CD4-positive, alpha-beta T cell treated with Interleukin-1 beta for 1 hour (primary cell): ENCODE measurements at regions not wholly inside any gene's neighbourhood (a gene's known extent, or its start where the extent isn't known, plus 50 kb on each side); places are given as distances from the start of the nearest gene placed in this dataset.

Experiments used
- DNase-seq, 2 donors: peaks; one replicate each; pipeline ENCODE4 v3.0.0-alpha.2; 2020 to 2022

GRCh38 chr2:48145845-48146452 is 168.5 kb upstream of the FOXN2 start:
- DNase-seq: no peak

GRCh38 chr2:48146552-48146951 is 167.9 kb upstream of the FOXN2 start:
- DNase-seq: peak in 1 of 2 donors; percentile 23

- no peak for DNase-seq
These were observed 166.8 kb upstream of the FOXN2 start for GRCh38 chr2:48147719-48148118.

GRCh38 chr2:48148841-48149430 is 165.5 kb upstream of the FOXN2 start:
- no peak for DNase-seq

- DNase-seq: no peak
These were observed 157.3 kb upstream of the FOXN2 start for GRCh38 chr2:48157150-48157549.

DNA sequence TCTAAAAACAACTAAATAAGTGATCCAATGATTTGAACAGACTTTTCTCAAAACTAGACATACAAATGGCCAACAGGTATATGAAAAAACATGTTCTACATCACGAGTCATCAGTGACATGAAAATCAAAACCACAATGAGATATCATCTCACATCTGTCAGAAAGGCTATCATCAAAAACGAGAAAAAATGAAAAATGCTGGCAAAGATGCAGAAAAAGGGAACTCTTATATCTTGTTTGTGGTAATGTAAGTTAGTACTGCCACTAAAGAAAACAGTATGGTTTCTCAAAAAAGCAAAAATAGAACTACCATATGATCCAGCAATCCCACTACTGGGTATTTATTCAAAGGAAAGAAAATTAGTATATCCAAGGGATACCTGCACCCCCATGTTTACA is 152.9 kb upstream of the FOXN2 start:
- no peak for DNase-seq

DNA sequence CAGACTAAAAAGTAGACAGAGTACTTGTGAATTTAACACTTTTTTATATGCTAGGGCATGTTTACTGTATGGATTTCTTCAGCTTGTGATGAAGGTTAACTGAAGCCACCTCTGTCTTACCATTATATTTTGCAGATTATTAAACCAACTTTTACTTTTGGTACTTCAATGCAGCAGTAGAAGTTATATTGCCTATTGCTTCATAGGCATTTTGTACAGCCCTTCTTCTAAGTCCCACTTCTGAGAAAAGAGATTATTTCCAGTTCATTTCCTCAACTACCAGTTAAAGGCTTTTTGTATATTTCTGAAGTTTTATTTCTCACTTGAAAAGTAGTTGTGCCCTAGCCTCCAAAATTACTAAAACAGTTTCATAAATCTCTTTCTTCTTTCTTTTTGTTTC is 151.7 kb upstream of the FOXN2 start:
- DNase-seq: no peak

DNA sequence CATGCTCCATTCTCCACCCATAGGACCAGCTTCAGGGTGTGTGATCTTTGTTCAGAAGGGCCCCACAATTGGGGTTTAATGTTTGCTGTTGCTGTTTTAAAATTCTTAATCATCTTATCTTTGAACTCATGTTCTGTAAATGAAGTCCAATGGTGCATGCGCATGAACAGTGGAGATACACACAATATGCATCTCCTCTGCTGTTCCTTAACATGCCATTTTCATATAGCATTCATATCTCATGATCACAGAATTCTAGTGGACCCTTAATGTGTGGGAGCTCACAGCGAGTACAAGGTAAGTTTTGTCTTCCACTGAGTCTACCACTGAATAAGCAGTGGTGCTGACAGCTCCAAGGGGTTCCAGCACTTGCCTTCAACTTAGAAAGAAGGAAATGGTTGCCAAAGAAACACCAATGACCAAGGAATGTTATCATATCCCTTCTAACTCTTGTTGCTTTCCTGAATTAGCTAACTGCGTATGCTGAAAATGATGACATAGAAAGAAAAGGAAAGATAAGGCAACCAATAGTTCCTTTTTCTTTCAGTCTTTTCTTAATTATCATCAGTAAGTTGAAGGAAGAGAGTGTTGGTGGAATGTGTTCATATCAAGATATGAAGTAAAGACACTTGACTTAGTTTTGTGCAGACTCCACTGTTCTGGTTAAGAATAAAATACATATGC is 149.3 kb upstream of the FOXN2 start:
- DNase-seq: no peak

DNA sequence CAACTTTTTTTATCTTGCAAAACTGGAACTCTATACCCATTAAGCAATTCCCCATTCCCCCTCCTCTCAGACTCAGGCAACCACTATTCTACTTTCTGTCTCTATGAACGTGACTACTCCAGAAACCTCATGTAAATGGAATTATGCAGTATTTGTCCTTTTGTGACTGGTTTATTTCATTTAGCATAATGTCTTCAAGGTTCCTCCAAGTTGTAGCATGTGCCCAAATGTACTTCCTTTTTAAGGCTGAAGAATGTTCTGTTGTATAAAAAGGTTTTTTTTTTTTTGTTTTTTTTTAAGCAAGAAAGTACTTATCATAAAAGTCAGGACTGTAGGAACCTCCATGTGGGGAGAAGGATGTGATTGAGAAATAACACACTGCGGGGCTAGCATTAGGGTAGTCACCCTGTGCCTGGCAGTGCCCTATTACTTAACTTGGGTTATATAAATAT is 145.3 kb upstream of the FOXN2 start:
- no peak for DNase-seq

DNA sequence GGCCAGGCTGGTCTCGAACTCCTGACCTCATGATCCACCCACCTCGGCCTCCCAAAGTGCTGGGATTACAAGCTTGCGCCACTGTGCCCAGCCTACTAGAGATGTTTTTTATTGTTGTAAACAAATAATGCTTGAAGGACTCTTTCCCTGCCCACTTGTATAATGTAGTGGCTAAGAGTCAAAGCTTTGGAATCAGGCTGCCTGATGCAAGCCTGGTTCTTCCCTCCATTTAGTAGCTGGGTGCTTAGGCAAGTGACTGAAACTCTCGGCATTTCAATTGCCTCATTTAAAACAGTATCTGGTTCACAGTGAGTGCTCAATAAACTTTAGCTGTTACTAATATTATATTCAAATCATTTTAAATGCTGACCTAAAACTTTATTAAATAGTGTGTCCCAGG is 144.2 kb upstream of the FOXN2 start:
- no peak for DNase-seq

DNA sequence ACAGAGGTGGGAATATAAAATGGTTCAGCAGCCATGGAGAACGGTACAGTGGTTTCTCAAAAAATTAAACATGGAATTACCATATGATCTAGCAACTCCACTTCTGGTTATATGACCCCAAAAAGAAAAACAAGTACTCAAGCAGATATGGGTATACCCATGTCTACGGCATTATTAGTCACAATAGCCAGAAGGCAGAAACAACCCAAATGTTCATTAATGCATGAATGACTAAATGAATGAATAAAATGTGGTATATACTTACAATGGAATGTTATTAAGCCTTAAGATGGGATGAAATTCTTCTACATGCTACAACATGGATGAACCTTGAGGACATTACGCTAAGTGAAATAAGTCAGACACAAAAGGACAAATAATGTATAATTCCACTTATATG is 141.3 kb upstream of the FOXN2 start:
- no peak for DNase-seq

DNA sequence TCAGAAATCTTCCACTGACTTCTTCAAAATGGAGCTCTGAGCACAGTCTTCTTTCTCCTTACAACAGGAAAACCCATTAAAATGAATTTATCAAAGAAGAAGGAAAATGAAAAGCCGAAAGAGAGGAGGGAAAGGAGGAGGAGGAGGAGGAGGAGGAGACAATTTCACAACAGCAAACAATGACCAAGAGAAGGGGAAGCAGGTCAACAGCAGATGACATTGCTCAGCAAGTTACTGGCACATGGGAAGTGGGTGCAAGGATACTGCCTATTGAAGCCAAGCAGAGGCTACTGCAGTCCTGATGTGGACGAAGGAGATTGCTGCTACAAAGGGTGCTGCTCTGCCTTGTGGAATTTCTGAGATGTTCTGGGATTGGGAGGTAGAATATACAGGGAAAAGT is 140.0 kb upstream of the FOXN2 start:
- no peak for DNase-seq

DNA sequence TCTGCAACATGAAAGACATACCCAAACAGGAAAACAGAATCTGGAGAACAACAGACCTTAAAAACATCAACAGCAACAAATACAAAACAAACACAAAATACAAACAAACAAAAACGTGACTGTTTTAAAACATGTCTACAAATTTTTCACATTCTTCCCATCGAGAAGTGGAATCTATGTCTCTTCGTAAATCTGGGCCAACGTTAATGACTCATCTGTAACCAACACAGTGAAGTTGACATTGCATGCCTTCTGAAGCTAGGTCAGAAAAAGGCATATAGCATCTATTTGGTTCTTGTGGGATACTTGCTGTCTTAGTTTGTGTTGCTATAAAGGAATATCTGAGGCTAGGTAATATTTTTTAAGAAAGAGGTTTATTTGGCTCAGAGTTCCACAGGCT is 139.2 kb upstream of the FOXN2 start:
- no peak for DNase-seq

DNA sequence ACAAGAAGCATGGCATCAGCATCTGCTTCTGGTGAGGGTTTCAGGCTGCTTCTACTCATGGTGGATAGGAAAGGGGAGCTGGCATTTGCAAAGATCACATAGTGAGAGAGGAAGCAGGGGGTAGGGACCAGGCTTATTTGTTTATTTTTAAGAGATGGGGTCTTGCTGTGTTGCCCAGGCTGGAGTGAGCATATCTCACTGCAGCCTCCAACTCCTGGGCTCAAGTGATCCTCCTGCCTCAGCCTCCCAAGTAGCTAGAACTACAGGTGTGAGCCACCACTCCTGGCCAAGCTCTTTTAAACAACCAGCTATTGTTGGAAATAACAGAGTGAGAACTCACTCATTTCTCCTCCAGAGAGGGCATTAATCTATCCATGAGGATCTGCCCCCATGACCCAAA is 138.8 kb upstream of the FOXN2 start:
- no peak for DNase-seq

GRCh38 chr2:48176876-48177275 is 137.6 kb upstream of the FOXN2 start:
- DNase-seq: no peak

GRCh38 chr2:48178611-48179010 is 135.9 kb upstream of the FOXN2 start:
- no peak for DNase-seq

DNA sequence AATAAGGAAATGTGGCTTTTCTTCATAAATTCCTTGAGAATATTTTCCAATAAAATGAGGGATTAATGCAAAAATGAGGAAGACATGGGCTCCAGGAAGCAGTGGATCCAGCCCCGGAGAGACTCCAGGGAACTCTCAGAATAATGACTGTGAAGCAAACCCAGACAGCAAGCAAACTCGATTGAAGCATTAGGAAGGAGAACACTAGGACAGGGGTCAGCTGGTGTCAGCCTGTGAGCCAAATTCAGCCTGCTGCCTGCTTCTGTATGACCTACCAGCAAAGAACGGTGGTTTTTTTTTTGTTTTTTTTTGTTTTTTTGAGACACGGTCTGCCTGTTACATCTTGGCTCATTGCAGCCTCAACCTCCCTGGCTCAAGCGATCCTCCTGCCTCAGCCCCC is 133.9 kb upstream of the FOXN2 start:
- no peak for DNase-seq

GRCh38 chr2:48183276-48183675 is 131.2 kb upstream of the FOXN2 start:
- no peak for DNase-seq

DNA sequence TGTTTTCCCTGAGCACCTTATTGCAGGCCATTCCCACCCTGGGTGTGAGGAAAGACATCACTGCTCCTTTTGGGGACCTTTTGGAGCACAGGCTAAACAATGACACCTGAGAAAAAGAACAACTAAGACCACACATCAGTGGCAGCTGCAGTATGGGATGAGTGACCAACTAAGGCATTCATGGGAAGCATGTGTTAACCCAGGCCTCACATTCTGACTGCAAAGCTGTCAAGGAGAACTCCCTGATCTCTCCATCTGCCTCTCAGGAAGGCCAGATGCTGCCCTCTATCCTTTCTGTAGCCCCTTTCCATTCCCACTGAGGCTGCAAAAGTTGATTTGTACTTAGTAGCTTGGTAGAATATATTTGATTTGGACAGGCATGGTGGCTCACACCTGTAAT is 130.5 kb upstream of the FOXN2 start:
- no peak for DNase-seq

GRCh38 chr2:48187503-48187902 is 127.0 kb upstream of the FOXN2 start:
- DNase-seq: no peak

- peak in 1 of 2 donors; percentile 49 for DNase-seq
These were observed 124.8 kb upstream of the FOXN2 start for GRCh38 chr2:48189552-48190228.

GRCh38 chr2:48190230-48190629 is 124.3 kb upstream of the FOXN2 start:
- DNase-seq: no peak

DNA sequence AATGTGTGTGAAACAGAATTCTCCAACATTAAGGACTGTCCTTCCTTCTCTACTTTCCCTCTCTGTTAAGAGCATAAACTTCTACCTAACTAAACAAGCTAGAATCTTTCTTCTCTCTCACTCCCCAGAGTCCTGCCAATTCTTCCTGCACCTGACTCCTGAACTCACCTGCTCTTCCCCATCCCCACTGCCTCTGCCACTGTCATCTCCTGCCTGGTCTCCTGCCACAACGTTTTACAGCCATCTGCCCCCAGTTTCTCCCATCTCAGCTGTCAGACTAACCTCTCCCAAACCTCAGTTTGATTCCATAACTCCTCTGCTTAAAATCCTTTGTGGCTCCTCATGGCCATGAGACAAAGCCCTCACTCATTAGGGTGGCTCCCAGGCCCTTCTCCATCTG is 119.8 kb upstream of the FOXN2 start:
- DNase-seq: no peak

- DNase-seq: no peak
These were observed 119.3 kb upstream of the FOXN2 start for GRCh38 chr2:48195169-48195568.
